GM23248 (cell line): ENCODE measurements at regions not wholly inside any gene's neighbourhood (a gene's known extent, or its start where the extent isn't known, plus 50 kb on each side); places are given as distances from the start of the nearest gene placed in this dataset.

ENCODE experiments used
- DNase-seq: peaks from one replicate; pipeline ENCODE4 v3.0.0-alpha.2; 2015
- H2AFZ ChIP-seq: fragments of 200-600 bp; sonication (generic); 2 replicates; pipeline ENCODE4 v1.6.1; 2016; ENCODE audit warnings: antibody characterized with exemption
- H3F3A ChIP-seq: fragments of 200-600 bp; sonication (generic); 2 replicates; pipeline ENCODE4 v1.6.1; 2016; ENCODE audit warnings: mild to moderate bottlenecking, antibody characterized with exemption, mixed run types; ENCODE audit not compliant: insufficient read depth
- H3K27ac ChIP-seq: fragments of 200-600 bp; sonication (generic); 2 replicates; pipeline ENCODE4 v1.5.1; 2016; ENCODE audit warnings: mild to moderate bottlenecking
- H3K27me3 ChIP-seq: fragments of 200-600 bp; sonication (generic); replicated peaks from 2 replicates; pipeline ENCODE4 v1.6.1; 2016; ENCODE audit warnings: mild to moderate bottlenecking; ENCODE audit not compliant: insufficient read depth
- H3K36me3 ChIP-seq: fragments of 200-600 bp; sonication (generic); 2 replicates; pipeline ENCODE4 v1.6.1; 2016; ENCODE audit warnings: low read depth, mild to moderate bottlenecking
- H3K4me1 ChIP-seq: fragments of 200-600 bp; sonication (generic); 2 replicates; pipeline ENCODE4 v1.6.1; 2016; ENCODE audit warnings: mild to moderate bottlenecking; ENCODE audit not compliant: insufficient read depth
- H3K4me2 ChIP-seq: fragments of 200-600 bp; sonication (generic); one replicate; pipeline ENCODE4 v1.6.1; 2016; ENCODE audit warnings: mild to moderate bottlenecking; ENCODE audit not compliant: unreplicated experiment
- H3K4me3 ChIP-seq: fragments of 200-600 bp; sonication (generic); 2 replicates; pipeline ENCODE4 v1.5.1; 2016; ENCODE audit warnings: mild to moderate bottlenecking
- H3K79me2 ChIP-seq: fragments of 200-600 bp; sonication (generic); 2 replicates; pipeline ENCODE4 v1.6.1; 2016; ENCODE audit warnings: mild to moderate bottlenecking; ENCODE audit not compliant: insufficient read depth
- H3K9ac ChIP-seq: fragments of 200-600 bp; sonication (generic); 2 replicates; pipeline ENCODE4 v1.6.1; 2016; ENCODE audit warnings: mild to moderate bottlenecking
- H3K9me2 ChIP-seq: fragments of 200-600 bp; sonication (generic); 2 replicates; pipeline ENCODE4 v1.6.1; 2016; ENCODE audit warnings: mixed run types, mild to moderate bottlenecking, moderate library complexity; ENCODE audit not compliant: insufficient read depth
- H3K9me3 ChIP-seq: fragments of 200-600 bp; sonication (generic); one replicate; pipeline ENCODE4 v1.6.1; 2017; ENCODE audit warnings: low read depth
- H4K20me1 ChIP-seq: fragments of 200-600 bp; sonication (generic); 2 replicates; pipeline ENCODE4 v1.6.0; 2016; ENCODE audit not compliant: insufficient read depth
- EZH2 ChIP-seq: fragments of 200-600 bp; sonication (generic); IDR thresholded peaks from 2 replicates; pipeline ENCODE4 v1.6.1; 2018; ENCODE audit warnings: antibody characterized with exemption, mild to moderate bottlenecking; ENCODE audit not compliant: insufficient read depth, poor library complexity, severe bottlenecking
- EZH2phosphoT487 ChIP-seq: fragments of 200-600 bp; sonication (generic); IDR thresholded peaks from 2 replicates; pipeline ENCODE4 v1.6.1; 2018; ENCODE audit warnings: antibody characterized with exemption, moderate library complexity, mild to moderate bottlenecking, low read depth; ENCODE audit not compliant: insufficient read depth
- WGBS, 2 experiments: methylation state at CpG; one replicate each; pipeline ENCODE4 v1.1.6; 2015 to 2017; ENCODE audit warnings: low lambda C conversion rate in 2 of 2, low coverage in 1 of 2; ENCODE audit errors: missing lambda C conversion rate in 2 of 2; 5-methylcytosine and 5-hydroxymethylcytosine counted together
- in situ Hi-C: fragments of 300-500 bp; cut with MboI; formaldehyde crosslinking; loops from 2 replicates; pipeline ENCODE4 v1.15.0; 2020

DNA sequence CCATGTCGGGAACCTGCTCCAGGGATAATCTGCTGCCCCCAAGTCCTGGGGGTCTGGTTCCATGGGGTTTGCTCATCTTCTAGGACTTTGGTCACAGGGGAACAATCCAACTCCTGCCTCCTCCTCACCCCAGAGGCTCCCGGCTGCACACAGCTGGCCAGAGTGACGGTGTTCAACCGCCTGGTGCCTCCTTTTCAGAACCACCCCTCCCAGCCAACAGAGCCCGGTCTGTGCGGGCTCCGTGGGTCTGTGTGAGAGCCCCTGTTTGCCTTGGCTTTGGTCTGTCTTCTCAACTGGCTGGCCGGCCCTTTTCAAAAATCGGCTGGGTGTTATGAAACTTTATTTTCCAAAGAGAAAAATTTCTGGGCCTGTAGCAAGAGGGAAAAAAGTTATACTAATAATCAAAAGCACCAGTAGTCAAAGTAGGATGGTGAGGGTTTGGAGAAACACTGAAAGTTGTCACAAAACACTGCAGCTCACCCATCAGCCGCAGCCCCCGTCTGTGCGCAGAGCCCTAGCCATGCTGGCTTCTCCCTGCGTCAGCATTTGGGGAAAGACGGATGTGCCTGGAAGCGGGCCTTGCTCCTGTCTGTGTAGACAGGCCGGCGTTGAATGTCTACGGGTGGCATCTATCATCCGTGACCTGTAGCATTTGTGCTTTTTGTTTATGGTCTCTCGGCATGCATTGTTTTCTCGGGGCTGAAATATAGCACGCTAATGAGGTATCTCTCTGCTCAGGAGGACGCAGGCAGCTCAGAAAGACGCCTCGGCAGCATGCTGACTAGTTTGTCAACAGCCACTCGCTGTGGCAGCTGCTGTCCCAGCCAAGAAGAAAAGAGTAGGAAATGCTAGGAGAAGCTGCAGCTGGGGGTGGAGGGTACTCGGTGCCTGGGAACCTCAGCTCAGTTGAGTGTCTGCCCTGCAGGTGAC lies 138.6 kb downstream of the GLI2 start:
- 0 out of 2 replicates have a peak overlapping the region, but pooled peaks have one; percentile 29 for H2AFZ ChIP-seq
- peak; percentile 35 for DNase-seq
- no peak overlapping the region for H3K9ac ChIP-seq
- peak overlapping the region; percentile 4 for H3K4me2 ChIP-seq
- no peaks in the 10 kb centered on the region for H3K9me2 ChIP-seq
- H3K36me3 ChIP-seq = no peaks in the 10 kb centered on the region
- H3K79me2 ChIP-seq = peaks cover 100% of the 10 kb centered on the region
- no peaks in the 10 kb centered on the region for H3F3A ChIP-seq
- H3K9me3 ChIP-seq = no peaks in the 10 kb centered on the region
- H4K20me1 ChIP-seq = no peaks in the 10 kb centered on the region
- TF ChIP-seq EZH2 (no peak), EZH2phosphoT487 (no peak)
- no peaks in the 10 kb centered on the region for H3K27me3 ChIP-seq
- WGBS, 2 experiments = 33 to 40% methylated on average over 27 of the region's 27 CpGs
- in situ Hi-C loops = no loop called here
- no peak overlapping the region for H3K27ac ChIP-seq
- no peak overlapping the region for H3K4me3 ChIP-seq
- H3K4me1 ChIP-seq = no peaks in the 10 kb centered on the region

DNA sequence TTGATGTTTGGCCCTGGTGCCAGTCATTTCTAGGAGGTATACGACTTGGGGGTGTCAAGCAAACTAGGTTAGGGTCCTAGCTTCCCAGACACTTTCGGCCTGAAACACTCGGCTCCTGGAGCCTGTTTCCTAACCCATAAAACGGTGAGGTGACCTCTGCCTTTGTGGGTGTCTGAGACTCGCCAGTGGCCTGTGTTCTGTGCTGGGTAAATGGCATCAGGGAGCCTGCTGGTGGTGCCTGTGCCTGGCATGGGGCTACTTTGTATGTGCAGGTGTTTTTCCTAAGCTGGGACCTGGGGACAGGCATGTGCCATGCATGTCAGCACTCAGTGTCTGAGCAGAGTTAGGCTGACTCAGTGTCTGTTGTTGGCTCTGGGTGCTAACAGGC lies 139.2 kb downstream of the GLI2 start:
- H3K27me3 ChIP-seq = no peaks in the 10 kb centered on the region
- 56 to 58% methylated on average over 5 of the region's 5 CpGs for WGBS, 2 experiments
- no peak overlapping the region for H3K4me3 ChIP-seq
- H3K79me2 ChIP-seq = peaks cover 100% of the 10 kb centered on the region
- no peaks in the 10 kb centered on the region for H3F3A ChIP-seq
- H3K4me1 ChIP-seq = no peaks in the 10 kb centered on the region
- no peak overlapping the region for H2AFZ ChIP-seq
- H3K9me3 ChIP-seq = no peaks in the 10 kb centered on the region
- no peak overlapping the region for H3K9ac ChIP-seq
- DNase-seq = peak; percentile 26
- no peaks in the 10 kb centered on the region for H3K9me2 ChIP-seq
- in situ Hi-C loops = no loop called here
- no peaks in the 10 kb centered on the region for H4K20me1 ChIP-seq
- H3K27ac ChIP-seq = no peak overlapping the region
- no peaks in the 10 kb centered on the region for H3K36me3 ChIP-seq
- H3K4me2 ChIP-seq = no peak overlapping the region
- TF ChIP-seq EZH2 = no peak
- no peak for TF ChIP-seq EZH2phosphoT487

DNA sequence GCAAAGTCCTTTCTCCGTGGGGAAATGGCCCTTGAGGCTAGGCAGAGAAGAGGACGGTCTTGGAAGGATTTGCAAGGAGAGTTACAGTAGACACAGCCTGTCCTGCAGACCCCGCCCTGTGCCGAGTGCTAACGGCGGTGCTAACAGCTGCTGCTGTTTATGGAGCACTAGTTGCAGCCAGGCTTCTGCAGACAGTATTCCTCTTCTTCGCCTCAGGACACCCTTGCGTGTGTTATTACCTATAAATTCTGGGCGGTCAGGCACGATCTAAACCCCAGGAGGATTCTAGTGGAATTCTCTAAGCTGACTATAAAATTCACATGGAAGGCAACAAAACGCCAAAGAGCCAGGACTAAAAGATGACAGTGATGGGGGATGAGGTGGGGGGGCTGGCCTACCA lies 139.8 kb downstream of the GLI2 start:
- no peak overlapping the region for H3K4me2 ChIP-seq

DNA sequence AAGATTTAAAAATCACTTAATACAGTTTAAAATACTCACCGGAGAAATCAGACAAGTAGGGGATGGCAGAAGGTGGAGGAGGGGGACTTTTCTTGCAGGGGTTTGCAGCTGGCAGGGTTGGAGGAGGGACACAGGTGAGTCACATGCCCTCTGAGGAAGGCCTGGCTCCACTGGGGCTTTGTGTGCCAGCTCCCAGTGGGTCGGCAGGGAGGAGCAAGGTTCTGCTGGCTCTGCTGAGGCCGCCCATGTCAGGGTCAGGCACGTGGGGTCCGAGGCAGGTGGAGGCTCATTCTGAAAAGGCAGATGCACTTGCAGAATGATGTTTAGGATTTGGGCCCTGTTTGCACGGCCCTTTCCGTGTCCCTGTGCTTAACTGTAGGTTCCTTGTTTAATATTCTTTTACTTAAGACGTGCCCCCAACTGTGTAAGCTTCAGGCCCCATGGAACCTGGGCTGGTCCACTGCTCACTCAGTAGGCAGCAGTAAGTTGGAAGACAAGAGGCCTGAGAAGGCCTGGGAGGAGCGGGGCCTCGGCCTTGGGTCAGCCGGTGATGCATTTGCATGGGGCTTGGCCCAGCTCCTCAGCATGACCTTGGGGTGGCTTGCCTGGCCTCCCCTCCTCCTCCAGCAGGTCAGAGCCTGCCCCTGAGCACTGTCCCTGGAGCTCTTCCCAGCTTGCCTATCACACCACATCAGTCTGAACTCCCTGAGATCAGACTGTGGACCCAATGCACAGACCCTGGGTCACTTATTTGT lies 141.0 kb downstream of the GLI2 start:
- Histone ChIP-seq H3K4me1 (no peaks in the 10 kb centered on the region), H2AFZ (no peak overlapping the region), H3K4me2 (no peak overlapping the region), H3K9me3 (no peaks in the 10 kb centered on the region), H3K9me2 (no peaks in the 10 kb centered on the region), H3K27me3 (no peaks in the 10 kb centered on the region), H3K9ac (no peak overlapping the region), H3K79me2 (peaks cover 96% of the 10 kb centered on the region), H3K27ac (no peak overlapping the region), H3F3A (no peaks in the 10 kb centered on the region), H4K20me1 (no peaks in the 10 kb centered on the region), H3K4me3 (no peak overlapping the region), H3K36me3 (no peaks in the 10 kb centered on the region)
- in situ Hi-C loops = no loop called here
- TF ChIP-seq EZH2phosphoT487 = no peak
- no peak for TF ChIP-seq EZH2
- DNase-seq = no peak
- WGBS, 2 experiments = 98 to 99% methylated on average over 11 of the region's 11 CpGs

More for the DNA sequence above, 139.8 kb downstream of the GLI2 start:
- H3K4me1 ChIP-seq = no peaks in the 10 kb centered on the region
- no peak overlapping the region for H2AFZ ChIP-seq
- 49 to 56% methylated on average over 11 of the region's 11 CpGs for WGBS, 2 experiments
- no peak for TF ChIP-seq EZH2
- no peak for TF ChIP-seq EZH2phosphoT487
- H3K79me2 ChIP-seq = peaks cover 100% of the 10 kb centered on the region
- no peak overlapping the region for H3K4me3 ChIP-seq
- no peaks in the 10 kb centered on the region for H3K9me2 ChIP-seq
- no peaks in the 10 kb centered on the region for H4K20me1 ChIP-seq
- in situ Hi-C loops = no loop called here
- H3K27ac ChIP-seq = no peak overlapping the region
- no peak for DNase-seq
- no peaks in the 10 kb centered on the region for H3K36me3 ChIP-seq
- H3K9ac ChIP-seq = no peak overlapping the region
- H3F3A ChIP-seq = no peaks in the 10 kb centered on the region
- no peaks in the 10 kb centered on the region for H3K27me3 ChIP-seq
- H3K9me3 ChIP-seq = no peaks in the 10 kb centered on the region
